ENCODE measurements at regions not wholly inside any gene's neighbourhood (a gene's known extent, or its start where the extent isn't known, plus 50 kb on each side); places are given as distances from the start of the nearest gene placed in this dataset.

DNA sequence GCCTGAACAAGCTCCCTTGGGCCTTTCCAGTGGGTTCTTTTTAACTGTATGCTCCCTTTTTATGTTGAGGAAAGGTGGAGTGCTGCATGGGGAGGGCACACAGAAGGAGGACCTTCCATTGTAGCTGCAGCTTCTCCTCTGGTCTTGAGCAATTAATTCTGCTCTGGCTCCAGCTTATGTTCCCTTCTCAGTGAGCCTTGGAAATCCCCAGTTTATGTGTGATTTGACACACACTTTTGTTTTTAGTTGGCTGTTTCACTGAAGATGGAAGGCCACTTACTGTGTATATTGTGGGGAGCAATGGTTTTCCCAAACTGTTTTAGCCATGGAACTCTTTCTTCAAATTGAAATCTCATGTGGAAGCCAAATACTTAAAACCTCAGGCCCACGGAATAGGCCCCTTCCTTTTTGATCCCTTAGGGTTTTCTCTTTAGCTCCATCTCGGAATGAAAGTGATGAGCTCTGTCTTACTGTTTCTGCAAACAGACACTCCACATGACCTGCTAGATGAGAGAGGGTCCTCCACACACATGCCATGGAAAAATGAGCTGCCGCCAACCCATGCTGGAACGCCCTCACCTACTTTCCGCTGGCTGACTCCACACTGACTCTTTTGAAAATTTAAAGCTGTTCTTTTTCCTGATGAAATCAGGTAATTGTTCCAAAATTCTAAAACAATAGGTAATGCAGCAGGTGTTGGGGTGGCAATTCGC, 280.9 kb upstream of the SIX2 start:
- H3K4me3 ChIP-seq = no peak overlapping the region

DNA sequence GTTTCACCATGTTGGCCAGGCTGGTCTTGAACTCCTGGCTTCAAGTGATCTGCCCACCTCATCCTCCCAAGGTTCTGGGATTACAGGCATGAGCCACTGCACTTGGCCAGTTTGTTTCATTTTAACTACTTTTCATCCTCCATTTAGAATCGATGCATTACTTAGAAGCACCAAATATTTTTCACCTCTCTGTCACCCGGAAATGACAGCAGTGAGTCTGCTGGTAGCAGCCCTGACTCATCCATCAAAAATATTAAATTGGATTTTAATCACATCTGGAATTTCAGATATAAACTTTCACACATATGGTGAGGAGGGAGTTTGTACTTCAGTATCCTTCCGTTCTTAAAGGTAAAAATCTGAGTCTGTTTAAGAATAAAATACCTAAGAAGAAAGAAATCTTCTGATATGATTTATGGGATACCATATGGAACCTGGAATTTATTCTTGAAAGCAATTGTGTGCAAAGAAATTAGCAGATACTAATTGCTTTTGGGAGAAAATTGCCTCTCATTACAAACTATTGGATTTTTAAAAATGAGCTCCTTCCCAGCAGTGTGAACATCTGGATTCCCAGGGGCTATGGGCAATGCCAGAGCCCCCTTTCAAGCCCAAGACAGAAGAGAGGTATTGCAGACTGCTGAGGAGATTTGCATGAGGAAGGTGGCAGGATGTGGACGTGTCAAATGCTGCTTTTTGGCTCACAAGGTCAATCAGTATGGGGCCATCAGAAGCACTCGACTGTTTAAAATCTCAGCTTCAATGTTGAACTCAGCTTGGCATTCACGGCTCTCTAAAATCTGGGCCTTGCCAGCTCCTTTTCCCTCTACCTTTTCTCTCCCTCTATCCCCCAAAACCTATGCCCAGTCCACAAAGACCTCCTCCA, 279.5 kb upstream of the SIX2 start:
- TF ChIP-seq POLR2A (IDR thresholded peaks at IDR 0.05) = no peak
- Histone ChIP-seq H3K36me3 (no peaks in the 10 kb centered on the region), H3K4me3 (no peak overlapping the region), H3K4me1 (no peaks in the 10 kb centered on the region), H3K27ac (no peak overlapping the region), H3K27me3 (no peaks in the 10 kb centered on the region), H3K9me3 (no peaks in the 10 kb centered on the region)
- WGBS, 2 donors = 88 to 90% methylated on average over 6 of the region's 6 CpGs
- no peak for DNase-seq (ENCODE audit: low spot score in 2 of 2)

More for the DNA sequence above, 280.9 kb upstream of the SIX2 start:
- no peak for TF ChIP-seq POLR2A (IDR thresholded peaks at IDR 0.05)
- TF ChIP-seq, protein P1, sequence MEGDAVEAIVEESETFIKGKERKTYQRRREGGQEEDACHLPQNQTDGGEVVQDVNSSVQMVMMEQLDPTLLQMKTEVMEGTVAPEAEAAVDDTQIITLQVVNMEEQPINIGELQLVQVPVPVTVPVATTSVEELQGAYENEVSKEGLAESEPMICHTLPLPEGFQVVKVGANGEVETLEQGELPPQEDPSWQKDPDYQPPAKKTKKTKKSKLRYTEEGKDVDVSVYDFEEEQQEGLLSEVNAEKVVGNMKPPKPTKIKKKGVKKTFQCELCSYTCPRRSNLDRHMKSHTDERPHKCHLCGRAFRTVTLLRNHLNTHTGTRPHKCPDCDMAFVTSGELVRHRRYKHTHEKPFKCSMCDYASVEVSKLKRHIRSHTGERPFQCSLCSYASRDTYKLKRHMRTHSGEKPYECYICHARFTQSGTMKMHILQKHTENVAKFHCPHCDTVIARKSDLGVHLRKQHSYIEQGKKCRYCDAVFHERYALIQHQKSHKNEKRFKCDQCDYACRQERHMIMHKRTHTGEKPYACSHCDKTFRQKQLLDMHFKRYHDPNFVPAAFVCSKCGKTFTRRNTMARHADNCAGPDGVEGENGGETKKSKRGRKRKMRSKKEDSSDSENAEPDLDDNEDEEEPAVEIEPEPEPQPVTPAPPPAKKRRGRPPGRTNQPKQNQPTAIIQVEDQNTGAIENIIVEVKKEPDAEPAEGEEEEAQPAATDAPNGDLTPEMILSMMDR (IDR thresholded peaks at IDR 0.05) = no peak
- no peaks in the 10 kb centered on the region for H3K27me3 ChIP-seq
- H3K36me3 ChIP-seq = no peaks in the 10 kb centered on the region
- DNase-seq (ENCODE audit: low spot score in 2 of 2) = no peak
- no peaks in the 10 kb centered on the region for H3K9me3 ChIP-seq
- peaks cover 0 to 5% (median 0%) of the 10 kb centered on the region in 4 donors for H3K4me1 ChIP-seq
- H3K27ac ChIP-seq = no peak overlapping the region
- WGBS, 2 donors = 89 to 91% methylated on average over 6 of the region's 6 CpGs

DNA sequence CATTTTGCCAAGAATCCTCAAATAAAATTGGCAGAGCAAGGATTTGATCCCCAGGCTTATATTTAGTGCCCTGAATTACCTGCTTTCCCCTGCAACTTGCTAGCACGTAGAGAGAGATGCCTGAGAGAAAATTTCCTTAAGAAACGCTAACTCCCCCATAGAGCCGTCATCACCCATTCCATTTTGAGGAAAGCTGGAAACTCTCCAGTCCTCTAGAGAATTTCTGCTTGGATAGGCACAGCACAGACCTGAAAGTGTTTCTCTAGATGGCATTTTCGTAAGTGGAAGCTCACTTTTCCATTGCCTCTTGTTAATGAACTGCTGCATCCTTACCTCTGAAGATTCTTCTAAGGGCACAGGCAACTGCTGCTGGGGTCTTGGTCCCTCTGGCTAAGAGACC, 277.8 kb upstream of the SIX2 start:
- WGBS, 2 donors = 77 to 84% methylated on average over 4 of the region's 4 CpGs

DNA sequence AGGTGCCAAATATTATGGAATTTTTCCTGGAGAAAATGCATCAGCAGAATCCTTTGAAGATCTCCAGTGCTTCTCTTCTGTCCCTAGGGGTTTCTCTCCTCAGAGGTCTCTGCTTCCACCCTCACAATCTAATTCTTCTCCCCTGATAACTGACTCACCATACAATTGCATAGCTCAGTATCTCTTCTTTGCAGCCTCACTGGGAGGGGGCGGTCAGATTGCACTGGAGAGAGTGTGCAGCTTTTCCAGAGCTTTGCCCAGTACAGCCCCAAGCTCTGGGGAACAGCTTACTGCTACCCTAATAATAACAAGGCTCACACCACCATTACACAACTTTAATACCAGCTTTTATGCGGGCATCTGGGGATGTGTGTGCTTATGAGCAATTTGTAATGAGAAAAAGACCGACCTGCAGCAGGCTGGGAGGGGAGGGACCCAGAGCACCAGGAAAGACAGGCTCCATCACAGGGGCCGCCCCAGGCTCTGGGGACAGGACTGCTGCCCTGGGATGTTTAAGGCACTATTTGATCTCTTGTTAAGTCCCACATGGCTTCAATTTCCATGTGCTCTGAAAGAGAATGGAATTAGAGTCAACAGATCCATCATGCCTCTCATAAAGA, 276.6 kb upstream of the SIX2 start:
- DNase-seq (ENCODE audit: low spot score in 2 of 2) = no peak
- Histone ChIP-seq H3K27me3 (no peaks in the 10 kb centered on the region), H3K36me3 (no peaks in the 10 kb centered on the region), H3K4me3 (no peak overlapping the region), H3K9me3 (no peaks in the 10 kb centered on the region), H3K27ac (no peak overlapping the region), H3K4me1 (no peaks in the 10 kb centered on the region)
- 73% methylated on average over 4 of the region's 4 CpGs for WGBS, 2 donors
- TF ChIP-seq POLR2A (IDR thresholded peaks at IDR 0.05) (no peak), EP300 (IDR thresholded peaks at IDR 0.05) (no peak)
- TF ChIP-seq, protein P1 (IDR thresholded peaks at IDR 0.05) = no peak

More for the DNA sequence above, 277.8 kb upstream of the SIX2 start:
- no peak for DNase-seq (ENCODE audit: low spot score in 2 of 2)
- TF ChIP-seq POLR2A (IDR thresholded peaks at IDR 0.05) (no peak), EP300 (IDR thresholded peaks at IDR 0.05) (no peak)
- TF ChIP-seq, protein P1 (IDR thresholded peaks at IDR 0.05) = no peak
- Histone ChIP-seq H3K9me3 (no peaks in the 10 kb centered on the region), H3K27me3 (no peaks in the 10 kb centered on the region), H3K4me3 (no peak overlapping the region), H3K4me1 (no peaks in the 10 kb centered on the region), H3K27ac (no peak overlapping the region), H3K36me3 (no peaks in the 10 kb centered on the region)

DNA sequence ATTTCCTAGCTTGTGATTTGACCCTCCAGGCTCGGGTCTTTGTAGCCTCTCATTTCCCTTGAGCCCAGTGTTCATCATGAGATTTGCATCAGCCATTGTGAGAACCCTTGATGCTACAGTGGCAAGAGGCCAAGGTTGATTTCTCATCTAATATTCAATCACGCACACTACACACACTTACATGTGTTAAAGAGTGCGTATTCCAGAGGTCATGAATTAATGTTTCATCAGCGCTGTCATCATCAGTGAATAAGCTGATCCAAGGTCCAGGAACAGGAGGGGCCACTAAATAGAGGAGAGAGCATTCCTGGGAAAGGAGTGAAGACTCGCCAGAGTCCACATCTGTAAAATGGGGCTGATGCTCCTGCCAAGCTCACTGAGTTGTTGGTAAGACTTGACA, 276.1 kb upstream of the SIX2 start:
- H3K4me3 ChIP-seq = no peak overlapping the region
- H3K36me3 ChIP-seq = no peaks in the 10 kb centered on the region
- 82 to 84% methylated on average over 5 of the region's 5 CpGs for WGBS, 2 donors
- TF ChIP-seq POLR2A (IDR thresholded peaks at IDR 0.05) (no peak), EP300 (IDR thresholded peaks at IDR 0.05) (no peak)
- TF ChIP-seq, protein P1 (IDR thresholded peaks at IDR 0.05) = no peak
- H3K27me3 ChIP-seq = no peaks in the 10 kb centered on the region
- H3K9me3 ChIP-seq = no peaks in the 10 kb centered on the region
- H3K4me1 ChIP-seq = no peaks in the 10 kb centered on the region
- no peak overlapping the region for H3K27ac ChIP-seq
- DNase-seq (ENCODE audit: low spot score in 2 of 2) = no peak

Measured in tibial nerve (tissue), 4 donors.